K562 (cell line): ENCODE measurements at regions not wholly inside any gene's neighbourhood (a gene's known extent, or its start where the extent isn't known, plus 50 kb on each side); places are given as distances from the start of the nearest gene placed in this dataset.

Source experiments
- SFPQ ChIP-seq: fragments of 200-400 bp; formaldehyde crosslinking; IDR thresholded peaks from 2 replicates; pipeline ENCODE4 v1.6.1; 2017; ENCODE audit warnings: mild to moderate bottlenecking, low read depth, low read length, moderate library complexity
- TGIF2 ChIP-seq: sonication (generic); formaldehyde crosslinking; IDR thresholded peaks from 2 replicates; pipeline ENCODE4 v1.8.1; 2022; ENCODE audit warnings: mild to moderate bottlenecking, missing genetic modification reagents, moderate library complexity
- ZBTB40 ChIP-seq, 2 experiments: fragments of 450-650 bp in 1 of 2; sonication (generic) in 1 of 2; formaldehyde crosslinking in 1 of 2; IDR thresholded peaks; 2 replicates each; pipeline versions ENCODE4 v1.7.1 to v1.9.0; 2016 to 2022; ENCODE audit warnings: inconsistent platforms in 1 of 2, mild to moderate bottlenecking in 1 of 2, missing genetic modification reagents in 1 of 2

GRCh38 chr5:125461641-125462072, 715.2 kb upstream of the ZNF608 start (continued):
- no peak for TF ChIP-seq ZBTB40 (IDR thresholded peaks at IDR 0.05)
- TF ChIP-seq ZBTB40 (CRISPR knock-in tag; IDR thresholded peaks at IDR 0.05) = no peak
- TF ChIP-seq TGIF2 (CRISPR knock-in tag) = no peak
- no peak for TF ChIP-seq SFPQ
